Panc1 (cell line): ENCODE measurements at regions not wholly inside any gene's neighbourhood (a gene's known extent, or its start where the extent isn't known, plus 50 kb on each side); places are given as distances from the start of the nearest gene placed in this dataset.

Source experiments
- ATAC-seq: fragments of 200-7000 bp; cut with Tn5 transposase; 2 replicates; pipeline ENCODE4 v1.9.1; 2020; ENCODE audit warnings: mild to moderate bottlenecking, moderate library complexity
- BruUV-seq: library from RNA; stranded (reverse); fragments of 400-500 nt; replicated peaks from 2 replicates; lab custom pipeline; 2021; lab: Mats Ljungman, UMichigan
- CTCF ChIA-PET: fragments of 300-600 bp; sonication (Branson Sonifier 250); formaldehyde crosslinking; loops from one replicate; lab custom pipeline; 2022; ENCODE audit warnings: antibody characterized with exemption; lab: Charles Lee
- POLR2A ChIA-PET: fragments of 300-600 bp; sonication (Branson Sonifier 250); formaldehyde crosslinking; loops from one replicate; lab custom pipeline; 2022; ENCODE audit warnings: antibody characterized with exemption; lab: Charles Lee
- DNase-seq: peaks from one replicate; pipeline ENCODE4 v3.0.0-alpha.2; 2010; ENCODE audit warnings: low read depth, low spot score
- H3K27ac ChIP-seq: 2 replicates; pipeline ENCODE4 v1.5.1; 2011; ENCODE audit warnings: mild to moderate bottlenecking, low read length, inconsistent platforms
- H3K27me3 ChIP-seq: fragments of 200-500 bp; sonication (Bioruptor generic); 2 replicates; pipeline ENCODE4 v1.6.0; 2014; ENCODE audit warnings: low read length, inconsistent platforms; ENCODE audit not compliant: control insufficient read depth, insufficient read depth
- H3K36me3 ChIP-seq: fragments of 200-500 bp; sonication (Bioruptor generic); 2 replicates; pipeline ENCODE4 v1.5.1; 2014; ENCODE audit warnings: inconsistent platforms, mild to moderate bottlenecking, low read length, moderate library complexity; ENCODE audit not compliant: control insufficient read depth, insufficient read depth
- H3K4me1 ChIP-seq: 2 replicates; pipeline ENCODE4 v1.5.1; 2011; ENCODE audit warnings: inconsistent platforms, mild to moderate bottlenecking, low read length, moderate library complexity; ENCODE audit not compliant: control insufficient read depth, insufficient read depth
- H3K4me3 ChIP-seq, 2 experiments: 2 replicates each; pipeline ENCODE4 v1.5.1; 2011 to 2012; ENCODE audit warnings: low read depth in 2 of 2, low read length in 2 of 2, mild to moderate bottlenecking in 2 of 2, inconsistent platforms in 1 of 2, moderate library complexity in 1 of 2
- H3K9me3 ChIP-seq: fragments of 200-500 bp; sonication (Bioruptor generic); 2 replicates; pipeline ENCODE4 v1.5.1; 2014; ENCODE audit warnings: low read depth, mild to moderate bottlenecking, inconsistent platforms, low read length, moderate library complexity; ENCODE audit not compliant: control insufficient read depth, insufficient read depth
- CTCF ChIP-seq: fragments of 450-650 bp; IDR thresholded peaks from 2 replicates; pipeline ENCODE4 v1.5.1; 2017; ENCODE audit warnings: mild to moderate bottlenecking
- POLR2AphosphoS5 ChIP-seq: IDR thresholded peaks from 2 replicates; pipeline ENCODE4 v1.6.1; 2012; ENCODE audit warnings: mild to moderate bottlenecking, low read depth, low read length, moderate library complexity
- REST ChIP-seq, 2 experiments: IDR thresholded peaks; 2 replicates each; pipeline ENCODE4 v1.6.1; 2011 to 2012; ENCODE audit warnings: low read depth in 2 of 2, control low read depth in 1 of 2, low read length in 1 of 2, mild to moderate bottlenecking in 1 of 2, moderate library complexity in 1 of 2; ENCODE audit not compliant: insufficient read depth in 1 of 2
- SIN3A ChIP-seq: IDR thresholded peaks from 2 replicates; pipeline ENCODE4 v1.6.1; 2012; ENCODE audit warnings: low read depth, mild to moderate bottlenecking, low read length, moderate library complexity, borderline replicate concordance; ENCODE audit not compliant: insufficient read depth
- TCF7L2 ChIP-seq: IDR thresholded peaks from 2 replicates; pipeline ENCODE4 v1.6.1; 2011; ENCODE audit warnings: mild to moderate bottlenecking, low read depth, low read length, inconsistent platforms
- in situ Hi-C: cut with HindIII; loops from 2 replicates; pipeline ENCODE4 v1.10.0; 2016; ENCODE audit warnings: low sequenced_read_pairs, low pct_unique_long_range_greater_than_20kb
- intact Hi-C: fragments of 100-400 bp; cut with micrococcal nuclease; formaldehyde crosslinking; loops from one replicate; pipeline ENCODE4 v1.10.0; 2022; ENCODE audit not compliant: unreplicated experiment

- DNase-seq (no peak), ATAC-seq (no peak)
- BruUV-seq = no TSS peak
- in situ Hi-C loops (no loop called here), intact Hi-C loops (no loop called here)
- ChIA-PET CTCF (no interaction called here), POLR2A (no interaction called here)
- H3K27me3 ChIP-seq = no peaks in the 10 kb centered on the region
- H3K4me3 ChIP-seq = no peak overlapping the region
- H3K9me3 ChIP-seq = no peaks in the 10 kb centered on the region
- no peaks in the 10 kb centered on the region for H3K36me3 ChIP-seq
- TF ChIP-seq POLR2AphosphoS5 = no peak
- TF ChIP-seq TCF7L2 = no peak
- TF ChIP-seq REST (IDR thresholded peaks at IDR 0.05; ENCODE audit: insufficient read depth in 1 of 2, low read depth in 2 of 2, low read length in 1 of 2) = no peak
- no peak for TF ChIP-seq CTCF
- no peak for TF ChIP-seq SIN3A
- H3K4me1 ChIP-seq = no peaks in the 10 kb centered on the region; the same call in 1 of the 2 replicates
- H3K27ac ChIP-seq = no peak overlapping the region
Measured at GRCh38 chr2:607172-607571, 70.0 kb downstream of the TMEM18 start.

DNA sequence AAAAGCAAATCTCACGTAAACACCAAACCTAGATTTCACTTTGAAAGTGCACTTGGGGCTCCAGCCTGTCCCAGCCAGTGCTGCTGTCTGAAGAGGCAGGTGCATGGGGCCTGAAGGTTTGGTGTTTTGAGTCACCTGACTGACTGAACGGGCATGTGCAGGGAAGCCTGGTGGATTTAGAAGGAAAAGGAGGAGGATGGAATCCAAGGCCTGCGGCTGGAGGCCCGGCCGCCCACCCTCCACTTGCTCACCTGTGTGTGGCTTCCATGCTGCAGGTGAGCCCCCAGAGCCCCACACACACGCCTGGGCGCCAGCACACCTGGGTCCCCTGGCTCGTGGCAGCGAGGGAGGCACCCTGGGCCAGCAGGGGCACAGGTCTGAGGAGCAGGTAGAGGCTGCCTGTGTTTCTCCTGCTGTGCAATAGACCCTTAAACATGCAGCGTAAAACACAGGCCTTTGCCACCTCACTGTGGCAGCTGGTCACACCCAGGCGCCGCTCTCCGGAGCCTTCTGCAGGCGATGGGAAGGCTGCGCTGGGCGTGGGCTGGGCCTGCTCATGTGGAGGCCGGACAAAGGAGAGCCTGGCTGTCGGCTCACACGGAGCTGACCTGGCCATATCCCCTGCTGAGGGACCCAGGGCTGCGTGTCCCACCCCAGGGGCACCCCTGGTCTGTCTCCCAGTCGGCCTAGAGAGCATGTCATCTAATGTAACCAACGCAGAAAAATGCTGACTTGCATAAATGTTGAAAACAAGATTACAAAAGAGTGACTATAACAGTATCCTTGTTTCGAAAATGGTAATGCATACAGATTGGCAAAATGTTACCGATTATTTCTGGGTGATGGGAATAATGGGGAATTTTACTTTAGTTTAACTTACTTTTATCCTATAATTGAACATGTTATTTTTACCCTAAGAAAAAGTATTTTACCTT, 71.3 kb downstream of the TMEM18 start:
- H3K4me3 ChIP-seq = no peak overlapping the region
- ATAC-seq (no peak), DNase-seq (no peak)
- intact Hi-C loops = no loop called here
- H3K9me3 ChIP-seq = no peaks in the 10 kb centered on the region
- H3K27me3 ChIP-seq = no peaks in the 10 kb centered on the region
- H3K27ac ChIP-seq = no peak overlapping the region
- no peaks in the 10 kb centered on the region; the same call in 1 of the 2 replicates for H3K4me1 ChIP-seq
- CTCF ChIA-PET = no interaction called here
- BruUV-seq = no TSS peak
- H3K36me3 ChIP-seq = no peaks in the 10 kb centered on the region
- POLR2A ChIA-PET = no interaction called here
- in situ Hi-C loops = no loop called here
- TF ChIP-seq REST (IDR thresholded peaks at IDR 0.05; ENCODE audit: insufficient read depth in 1 of 2, low read depth in 2 of 2, low read length in 1 of 2) (no peak), CTCF (no peak), SIN3A (no peak), TCF7L2 (no peak), POLR2AphosphoS5 (no peak)
